GM12872 (cell line): ENCODE measurements at regions not wholly inside any gene's neighbourhood (a gene's known extent, or its start where the extent isn't known, plus 50 kb on each side); places are given as distances from the start of the nearest gene placed in this dataset.
A peak's percentile ranks its signal among the peaks of the same experiment; 100 is the strongest.

ENCODE experiments used
- TF ChIP-seq, protein P1 (sequence below): IDR thresholded peaks from 3 replicates; pipeline ENCODE4 v1.5.1; 2011; ENCODE audit warnings: low read depth, mild to moderate bottlenecking, low read length, moderate library complexity; ENCODE audit not compliant: insufficient read depth

GRCh38 chr15:69953051-69953450, 144.7 kb downstream of the TLE3 start:
- TF ChIP-seq, protein P1, sequence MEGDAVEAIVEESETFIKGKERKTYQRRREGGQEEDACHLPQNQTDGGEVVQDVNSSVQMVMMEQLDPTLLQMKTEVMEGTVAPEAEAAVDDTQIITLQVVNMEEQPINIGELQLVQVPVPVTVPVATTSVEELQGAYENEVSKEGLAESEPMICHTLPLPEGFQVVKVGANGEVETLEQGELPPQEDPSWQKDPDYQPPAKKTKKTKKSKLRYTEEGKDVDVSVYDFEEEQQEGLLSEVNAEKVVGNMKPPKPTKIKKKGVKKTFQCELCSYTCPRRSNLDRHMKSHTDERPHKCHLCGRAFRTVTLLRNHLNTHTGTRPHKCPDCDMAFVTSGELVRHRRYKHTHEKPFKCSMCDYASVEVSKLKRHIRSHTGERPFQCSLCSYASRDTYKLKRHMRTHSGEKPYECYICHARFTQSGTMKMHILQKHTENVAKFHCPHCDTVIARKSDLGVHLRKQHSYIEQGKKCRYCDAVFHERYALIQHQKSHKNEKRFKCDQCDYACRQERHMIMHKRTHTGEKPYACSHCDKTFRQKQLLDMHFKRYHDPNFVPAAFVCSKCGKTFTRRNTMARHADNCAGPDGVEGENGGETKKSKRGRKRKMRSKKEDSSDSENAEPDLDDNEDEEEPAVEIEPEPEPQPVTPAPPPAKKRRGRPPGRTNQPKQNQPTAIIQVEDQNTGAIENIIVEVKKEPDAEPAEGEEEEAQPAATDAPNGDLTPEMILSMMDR: no peak

DNA sequence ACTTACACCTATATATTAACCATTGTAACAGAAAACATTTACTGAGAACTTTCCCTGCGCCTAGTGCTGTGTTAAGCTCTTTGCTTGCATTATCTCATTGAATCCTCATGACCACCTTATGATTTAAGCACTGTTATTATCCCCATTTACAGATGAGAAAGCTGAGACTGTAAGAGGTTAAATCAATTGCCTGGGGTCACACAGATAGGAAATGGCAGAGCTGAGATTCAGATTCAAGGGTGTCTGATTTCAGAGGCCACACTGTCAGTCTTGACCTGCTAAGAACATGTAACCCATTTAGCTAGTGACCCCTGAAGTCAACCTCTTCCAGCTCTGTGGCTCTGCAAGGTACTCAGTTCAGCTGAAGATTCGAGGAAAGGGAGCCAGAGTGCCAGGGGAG, 143.9 kb downstream of the TLE3 start:
- TF ChIP-seq, protein P1: no peak

- TF ChIP-seq, protein P1: no peak
Measured at GRCh38 chr15:69954666-69955065, 143.1 kb downstream of the TLE3 start.

DNA sequence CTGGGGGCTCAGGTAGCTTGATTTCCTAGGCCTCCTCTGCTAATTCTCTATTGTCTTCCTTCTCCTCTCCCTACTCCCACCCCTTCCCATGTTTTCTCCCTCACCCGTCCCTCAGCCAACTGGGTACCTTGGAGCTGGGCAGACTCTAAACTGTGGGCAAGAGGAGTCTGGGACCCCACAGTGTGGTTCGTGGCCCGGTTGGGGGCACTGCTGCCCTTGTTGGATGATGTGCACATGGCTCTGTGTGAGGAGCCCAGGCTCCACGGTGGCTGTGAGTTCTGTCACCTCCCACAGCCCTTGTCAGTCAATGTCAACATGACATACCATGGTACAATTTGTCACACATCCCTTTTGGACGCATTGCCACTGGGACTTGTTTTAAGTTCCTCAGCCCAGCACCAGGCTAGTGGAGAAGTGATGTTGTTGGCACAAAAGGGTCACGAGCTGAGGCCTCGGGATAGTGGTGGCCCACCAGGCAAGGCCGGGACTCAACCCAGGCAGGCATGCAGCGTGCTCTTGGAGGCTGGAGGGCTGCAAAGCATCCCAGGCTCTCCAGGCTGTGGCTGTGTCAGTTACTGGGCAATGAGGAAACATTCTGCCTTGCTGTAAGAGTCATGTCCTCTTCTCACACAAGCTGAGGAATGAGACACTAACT, 142.3 kb downstream of the TLE3 start:
- TF ChIP-seq, protein P1: 0 out of 3 replicates have a peak, but pooled peaks have one; percentile 6

DNA sequence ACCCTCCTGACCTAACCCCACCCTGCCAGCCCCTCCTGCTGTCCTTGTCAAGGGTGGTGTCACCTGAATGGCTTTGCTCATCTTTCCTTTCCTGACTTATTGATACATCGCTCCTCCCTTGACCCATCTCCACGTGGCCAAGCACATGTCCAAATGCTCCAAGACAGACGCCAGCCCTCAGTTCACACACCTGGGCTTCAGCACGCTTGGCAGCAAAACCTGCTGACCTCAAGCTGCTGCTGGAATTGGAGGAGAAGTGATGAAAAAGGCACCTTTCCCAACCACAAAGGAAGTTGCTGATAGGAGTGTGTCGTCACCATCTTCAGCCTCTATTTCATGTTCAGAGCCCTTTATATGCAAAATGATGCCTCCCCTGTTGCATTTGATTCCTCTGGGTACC, 141.3 kb downstream of the TLE3 start:
- TF ChIP-seq, protein P1: no peak

GRCh38 chr15:69957175-69957574, 140.5 kb downstream of the TLE3 start:
- TF ChIP-seq, protein P1: no peak

GRCh38 chr15:69958496-69959084, 139.1 kb downstream of the TLE3 start:
- TF ChIP-seq, protein P1: no peak
